GM19452 (cell line): ENCODE measurements at regions not wholly inside any gene's neighbourhood (a gene's known extent, or its start where the extent isn't known, plus 50 kb on each side); places are given as distances from the start of the nearest gene placed in this dataset.
A peak's percentile ranks its signal among the peaks of the same experiment; 100 is the strongest.

Source experiments
- ATAC-seq: cut with Tn5 transposase; IDR thresholded peaks from one replicate; pipeline ENCODE4 v1.9.1; 2021; ENCODE audit not compliant: unreplicated experiment

GRCh38 chr7:42858570-42858969, 53.3 kb downstream of the C7orf25 start:
- ATAC-seq: no peak

GRCh38 chr7:42856605-42856987, 55.3 kb downstream of the C7orf25 start:
- ATAC-seq: peak; percentile 5

GRCh38 chr7:42854571-42855118, 57.2 kb downstream of the C7orf25 start:
- ATAC-seq: no peak

DNA sequence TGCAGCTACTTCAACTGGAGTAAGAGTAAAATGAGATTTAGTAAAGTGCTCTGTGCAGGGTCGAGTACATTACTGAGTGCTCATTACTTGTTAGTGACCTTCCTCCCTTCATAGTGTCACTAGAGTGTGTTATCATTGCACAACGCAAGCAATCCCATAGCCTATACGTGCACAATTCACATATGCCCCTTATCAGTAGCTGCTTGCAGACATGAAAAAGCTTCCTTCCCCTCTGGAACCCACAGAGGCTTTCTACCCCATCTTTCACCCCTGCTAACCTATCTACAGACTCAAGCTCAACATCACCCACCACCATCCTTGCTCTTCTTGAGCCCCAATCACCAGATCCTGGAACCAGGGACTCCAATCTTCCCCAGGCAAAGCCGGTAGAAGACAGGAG, 59.3 kb downstream of the C7orf25 start:
- no peak for ATAC-seq

DNA sequence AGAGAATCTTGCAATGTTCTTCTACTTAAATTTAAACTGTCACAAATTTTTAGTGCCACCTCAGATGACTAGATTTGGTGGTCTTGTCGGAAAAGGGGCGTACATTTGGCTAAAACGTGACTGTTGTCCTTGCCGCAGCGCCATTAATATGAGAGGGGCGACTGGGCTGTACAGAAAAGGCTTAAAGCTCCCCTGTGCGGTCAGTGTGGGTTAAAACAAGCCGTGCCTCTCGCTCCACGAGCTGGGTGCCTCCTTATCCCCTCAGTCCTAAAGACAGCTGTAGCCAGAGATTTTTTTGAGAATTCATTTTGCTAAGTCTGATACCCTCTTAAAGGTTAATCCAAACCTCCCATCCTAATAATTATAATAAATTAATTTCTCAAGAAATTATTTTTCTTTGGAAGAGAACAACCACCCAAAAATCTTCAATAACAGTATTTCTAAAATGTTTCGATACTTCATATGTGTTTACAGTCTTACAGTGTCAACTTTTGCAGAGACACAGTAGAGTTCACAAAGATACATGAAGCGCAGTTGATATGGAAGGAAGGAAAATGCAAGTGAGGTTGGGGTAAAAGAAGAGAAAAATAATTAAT, 68.6 kb downstream of the C7orf25 start:
- no peak for ATAC-seq

- ATAC-seq: no peak
These were observed 77.2 kb downstream of the C7orf25 start for GRCh38 chr7:42834676-42835075.

DNA sequence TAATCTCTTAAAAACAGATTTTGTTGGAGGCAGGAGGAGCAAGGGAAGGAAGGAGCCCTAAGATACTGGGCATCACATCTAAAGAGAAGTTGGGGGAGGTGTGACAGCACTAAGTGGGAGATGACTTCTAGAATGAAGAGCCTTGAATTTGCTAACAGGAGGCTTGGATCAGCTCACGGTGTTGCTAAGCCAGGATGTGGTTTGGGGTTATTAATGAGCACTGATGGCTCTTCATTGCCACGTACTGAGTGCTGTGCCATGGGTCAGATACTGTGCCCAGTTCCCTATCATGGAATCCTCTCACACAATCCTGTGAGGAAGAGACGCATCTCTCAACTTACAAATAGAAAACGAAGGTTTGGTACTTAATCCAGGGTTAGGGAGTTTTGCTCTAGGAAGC, 78.5 kb downstream of the C7orf25 start:
- no peak for ATAC-seq

- ATAC-seq: no peak
These were observed 79.2 kb downstream of the C7orf25 start for GRCh38 chr7:42832667-42833066.

DNA sequence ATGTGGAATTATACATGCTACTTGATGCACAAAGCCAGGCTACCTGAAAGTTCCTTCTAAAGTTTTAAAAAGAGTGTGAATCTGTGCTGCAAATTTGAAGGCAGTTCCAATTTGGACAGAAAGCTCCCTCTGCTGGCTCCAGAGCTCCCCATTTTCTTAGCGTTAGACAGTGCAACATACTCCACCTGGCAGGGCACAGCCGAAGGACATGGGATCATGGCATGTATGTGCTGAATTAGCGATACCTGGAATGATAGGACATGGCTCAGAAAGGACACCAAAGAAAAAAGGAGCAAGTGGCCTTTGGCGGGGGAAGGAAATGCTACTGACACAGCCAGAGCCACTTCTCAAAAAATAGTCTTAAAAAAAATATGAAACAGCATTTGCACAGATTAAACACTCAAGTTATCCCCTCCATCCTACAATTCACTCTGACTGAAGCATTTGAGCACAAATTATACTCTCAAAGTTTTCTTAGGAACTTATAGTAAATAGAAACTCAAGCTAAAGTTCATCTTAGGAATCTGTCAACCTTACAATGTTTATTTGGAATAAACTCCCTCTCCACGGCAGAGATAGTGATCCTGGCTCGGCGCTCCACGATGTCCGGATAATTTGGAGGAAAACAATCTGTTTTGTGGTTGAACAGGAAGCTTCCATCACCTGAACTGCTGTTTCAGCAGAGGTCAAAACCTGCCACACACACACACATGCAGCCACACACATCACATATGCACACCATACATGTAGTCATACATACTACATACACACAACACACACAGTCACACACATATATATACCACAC, 80.0 kb downstream of the C7orf25 start:
- ATAC-seq: no peak

GRCh38 chr7:42831006-42831717, 80.7 kb downstream of the C7orf25 start:
- ATAC-seq: no peak

DNA sequence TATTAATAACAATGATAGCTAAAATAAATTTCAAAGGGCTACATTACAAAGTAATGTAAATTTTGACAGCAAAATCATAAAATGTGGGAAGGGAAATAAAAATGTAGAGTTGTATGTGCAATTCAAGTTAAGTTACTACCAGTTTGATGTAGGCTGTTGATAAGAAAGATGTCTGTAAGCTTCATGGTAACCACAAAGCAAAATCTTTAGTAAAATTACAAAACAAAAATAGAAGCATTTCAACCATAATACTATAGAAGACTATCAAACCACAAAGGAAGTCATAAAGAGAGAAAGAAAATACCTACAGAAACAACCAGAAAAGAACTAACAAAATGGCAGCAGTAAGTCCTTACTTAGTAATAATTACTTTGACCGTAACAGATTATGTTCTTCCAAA, 99.1 kb downstream of the C7orf25 start:
- ATAC-seq: no peak

GRCh38 chr7:42805601-42806000, 106.3 kb downstream of the C7orf25 start:
- no peak for ATAC-seq

DNA sequence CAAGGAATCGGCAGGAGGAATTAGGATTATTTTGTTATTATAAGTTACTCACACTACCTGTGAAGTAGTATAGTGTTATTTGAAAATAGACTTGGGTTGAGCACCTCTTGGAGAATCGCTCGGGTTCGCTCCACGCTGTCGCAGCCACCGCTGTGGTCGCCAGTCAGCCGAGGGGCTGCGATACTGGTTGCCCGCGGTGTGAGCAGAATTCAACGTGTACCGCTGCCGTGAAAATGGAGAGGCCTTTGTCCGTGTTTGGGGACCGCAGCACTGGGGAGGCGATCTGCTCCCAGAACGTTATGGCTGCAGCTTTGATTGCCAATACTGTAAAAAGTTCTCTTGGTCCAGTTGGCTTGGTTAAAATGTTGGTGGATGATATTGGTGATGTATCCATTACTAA, 117.2 kb downstream of the C7orf25 start:
- no peak for ATAC-seq

GRCh38 chr7:42792841-42793240, 119.0 kb downstream of the C7orf25 start:
- ATAC-seq: no peak

- no peak for ATAC-seq
These were observed 121.7 kb downstream of the C7orf25 start for GRCh38 chr7:42790196-42790595.

GRCh38 chr7:42774436-42774835, 137.4 kb downstream of the C7orf25 start:
- ATAC-seq: no peak

DNA sequence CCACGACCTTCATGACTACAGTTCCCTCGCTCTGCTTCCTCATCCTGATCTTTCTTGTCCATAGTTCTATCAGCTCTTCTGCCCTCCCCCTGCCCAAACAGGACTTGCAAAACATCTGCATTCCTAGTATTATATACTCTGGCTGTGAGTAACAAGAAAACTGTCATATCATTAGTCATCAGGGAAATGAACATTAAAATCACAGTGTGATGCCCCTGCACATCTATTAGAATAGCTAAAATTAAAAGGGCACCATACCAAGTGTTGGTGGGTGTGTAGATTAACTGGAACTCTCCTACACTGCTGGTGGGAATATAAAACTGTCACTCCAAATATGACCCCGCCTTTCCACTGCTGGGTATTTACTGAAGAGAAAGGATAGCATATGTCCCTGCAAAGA, 141.8 kb downstream of the C7orf25 start:
- no peak for ATAC-seq

- ATAC-seq: no peak
These were observed 143.8 kb downstream of the C7orf25 start for GRCh38 chr7:42768045-42768444.

GRCh38 chr7:42766782-42767423, 145.0 kb downstream of the C7orf25 start:
- ATAC-seq: no peak

DNA sequence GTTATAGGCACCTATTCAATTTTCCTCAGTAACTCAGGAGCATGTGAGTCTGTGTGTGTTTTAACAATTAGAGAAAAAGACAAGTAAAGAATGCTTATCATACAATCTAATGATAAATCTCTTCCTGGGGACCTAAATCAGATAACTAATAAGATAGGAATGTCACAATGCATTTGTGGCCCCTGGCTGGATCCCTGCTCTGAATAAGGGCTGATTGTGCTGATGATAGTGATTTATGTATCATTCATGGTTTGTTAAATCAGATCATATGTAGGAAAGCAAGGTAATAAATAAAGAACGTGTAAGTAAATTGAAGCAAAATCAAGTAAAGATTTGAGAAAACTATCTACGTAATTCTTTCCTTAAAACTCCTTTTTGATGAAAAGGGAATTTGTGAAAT, 145.9 kb downstream of the C7orf25 start:
- ATAC-seq: no peak

GRCh38 chr7:42763137-42763551, 148.7 kb downstream of the C7orf25 start:
- no peak for ATAC-seq
